D721Med (cell line): ENCODE measurements at regions not wholly inside any gene's neighbourhood (a gene's known extent, or its start where the extent isn't known, plus 50 kb on each side); places are given as distances from the start of the nearest gene placed in this dataset.
A peak's percentile ranks its signal among the peaks of the same experiment; 100 is the strongest.

ENCODE experiments used
- DNase-seq: peaks from one replicate; pipeline ENCODE4 v3.0.0; 2011; ENCODE audit warnings: low spot score; ENCODE audit not compliant: insufficient read length
- FAIRE-seq: peaks from 2 replicates; lab custom pipeline; 2011; peaks lifted over from hg19 to GRCh38; lab: Jason Lieb, UNC
- CTCF ChIP-seq: IDR thresholded peaks from 2 replicates; pipeline ENCODE4 v1.5.1; 2012; ENCODE audit warnings: mild to moderate bottlenecking, control low read depth; ENCODE audit not compliant: insufficient read depth; ENCODE audit errors: missing control alignments

GRCh38 chr1:193614817-193615216 is 428.4 kb upstream of the B3GALT2 start:
- no peak for DNase-seq
- TF ChIP-seq CTCF = no peak
- FAIRE-seq = peak; percentile 46

GRCh38 chr1:193614275-193614674 is 427.9 kb upstream of the B3GALT2 start:
- no peak for DNase-seq
- no peak for TF ChIP-seq CTCF
- FAIRE-seq = no peak

- FAIRE-seq = peak; percentile 75
- no peak for DNase-seq
- TF ChIP-seq CTCF = no peak
These were observed 426.6 kb upstream of the B3GALT2 start for GRCh38 chr1:193613041-193613440.

GRCh38 chr1:193609592-193609991 is 423.2 kb upstream of the B3GALT2 start:
- no peak for FAIRE-seq
- TF ChIP-seq CTCF = no peak
- DNase-seq = no peak

- DNase-seq = no peak
- no peak for TF ChIP-seq CTCF
- FAIRE-seq = peak; percentile 69
These were observed 421.4 kb upstream of the B3GALT2 start for GRCh38 chr1:193607787-193608186.

- no peak for FAIRE-seq
- no peak for DNase-seq
- TF ChIP-seq CTCF = no peak
These were observed 419.6 kb upstream of the B3GALT2 start for GRCh38 chr1:193606035-193606434.

- no peak for FAIRE-seq
These were observed 416.3 kb upstream of the B3GALT2 start for GRCh38 chr1:193602705-193603104.

More at GRCh38 chr1:193602705-193603104, 416.3 kb upstream of the B3GALT2 start:
- TF ChIP-seq CTCF = no peak
- DNase-seq = no peak
